Hindlimb muscle (tissue), 1 donor: ENCODE measurements at regions not wholly inside any gene's neighbourhood (a gene's known extent, or its start where the extent isn't known, plus 50 kb on each side); places are given as distances from the start of the nearest gene placed in this dataset.

Experiments
- DNase-seq: peaks from one replicate; pipeline ENCODE4 v3.0.0-alpha.2; 2013

DNA sequence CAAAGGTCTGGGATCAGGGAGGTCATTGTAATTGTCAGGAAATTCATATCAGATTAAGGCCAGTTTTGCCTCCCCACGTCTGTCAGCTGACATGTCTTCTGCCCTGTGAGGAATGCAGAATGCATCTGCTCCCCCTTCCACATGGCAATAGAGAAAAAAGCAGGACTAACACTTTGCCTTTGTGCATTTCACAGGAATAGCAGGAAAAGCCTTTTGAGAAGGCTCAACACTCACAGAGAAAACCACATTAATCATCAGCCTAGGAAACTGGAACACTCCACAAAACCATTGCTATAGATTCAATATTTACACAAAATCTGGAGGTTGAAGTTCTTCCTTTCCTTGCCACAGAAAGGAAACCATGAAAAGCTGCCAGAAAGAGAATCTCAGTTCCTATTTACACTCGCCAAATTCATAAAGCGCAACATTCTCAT lies 165.2 kb upstream of the HES1 start:
- no peak for DNase-seq

DNA sequence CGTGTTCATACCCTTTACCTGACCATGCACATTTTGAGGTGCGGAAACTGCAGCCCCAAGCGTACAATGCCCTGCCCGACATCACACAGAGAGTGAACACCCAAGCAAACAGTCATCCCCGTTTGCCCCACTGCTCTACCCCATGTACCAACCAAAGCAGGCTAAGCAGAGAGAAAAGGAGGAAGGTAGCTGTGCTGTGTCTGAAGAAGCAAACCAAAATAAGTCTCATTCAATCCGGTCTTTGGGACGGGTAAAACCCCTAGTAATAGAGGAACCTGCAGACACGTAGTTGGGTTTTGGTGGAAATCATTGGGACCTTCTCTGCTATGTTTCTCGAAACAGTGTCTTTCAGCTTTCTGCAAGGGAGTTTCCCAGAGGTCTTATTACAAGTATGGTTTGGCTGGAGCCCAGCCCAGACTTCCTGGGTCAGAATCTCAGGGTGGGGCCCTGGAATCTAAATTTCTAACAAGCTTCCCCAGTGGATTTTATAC lies 164.6 kb upstream of the HES1 start:
- no peak for DNase-seq

DNA sequence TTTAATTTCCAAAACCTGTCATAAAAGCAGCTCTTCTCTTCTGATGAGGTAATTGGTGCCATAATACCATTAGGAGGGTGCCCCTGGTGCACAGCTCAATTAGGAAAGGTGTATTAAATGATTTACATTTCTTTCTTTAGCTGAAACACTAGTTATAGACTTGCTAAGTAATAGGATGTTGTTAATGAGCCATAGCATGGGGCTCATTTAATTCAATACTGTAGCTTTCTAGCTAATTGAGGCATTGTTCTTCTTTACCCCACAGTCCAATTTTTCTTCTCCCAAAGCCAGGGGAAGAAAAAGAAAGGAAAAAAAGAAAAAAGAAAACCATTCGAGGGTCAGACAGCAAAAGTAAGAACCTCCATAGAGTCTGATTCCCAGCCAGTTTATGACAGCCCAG lies 164.0 kb upstream of the HES1 start:
- no peak for DNase-seq

DNA sequence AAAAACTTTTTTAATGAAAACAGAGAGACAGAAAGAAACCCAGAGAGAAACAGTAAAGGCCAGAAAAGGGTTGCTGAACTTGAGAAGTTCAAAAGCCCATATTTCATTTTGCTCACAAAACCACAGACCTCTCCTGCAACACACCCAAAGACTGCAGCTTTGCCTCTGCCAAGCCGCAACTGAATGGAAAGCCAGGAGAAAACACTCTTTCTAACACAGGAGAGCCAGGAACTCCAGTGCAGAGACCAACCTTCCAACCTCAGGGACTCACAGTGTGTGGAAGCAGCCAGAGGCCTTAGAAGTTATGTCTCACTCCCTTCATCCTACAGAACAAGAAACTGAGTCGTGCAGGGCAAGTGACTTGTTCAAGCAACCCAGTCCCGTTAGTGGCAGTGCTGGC lies 163.1 kb upstream of the HES1 start:
- no peak for DNase-seq

DNA sequence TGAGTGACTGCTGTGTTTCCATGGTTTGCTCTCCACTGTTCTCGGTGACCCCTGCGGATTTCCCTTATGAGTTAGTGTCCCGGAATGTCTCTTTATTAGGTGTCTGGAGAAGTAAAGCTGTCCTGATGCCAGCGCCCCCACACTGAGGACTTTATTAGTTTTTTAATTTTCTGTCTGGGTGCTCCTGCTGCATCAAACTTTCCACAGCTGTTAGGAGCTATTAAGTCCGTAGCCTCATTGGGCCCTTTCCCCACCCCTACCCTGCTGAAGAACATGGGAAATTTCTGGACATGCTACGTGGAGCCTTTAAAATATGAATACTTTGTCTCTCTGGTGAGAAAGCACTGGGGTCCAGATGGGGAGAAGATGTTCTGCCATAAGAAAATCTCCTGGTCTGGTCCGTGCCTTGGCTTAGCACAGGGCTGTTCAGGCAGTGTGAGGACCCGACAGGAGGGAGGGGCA lies 161.7 kb upstream of the HES1 start:
- DNase-seq, result no peak

DNA sequence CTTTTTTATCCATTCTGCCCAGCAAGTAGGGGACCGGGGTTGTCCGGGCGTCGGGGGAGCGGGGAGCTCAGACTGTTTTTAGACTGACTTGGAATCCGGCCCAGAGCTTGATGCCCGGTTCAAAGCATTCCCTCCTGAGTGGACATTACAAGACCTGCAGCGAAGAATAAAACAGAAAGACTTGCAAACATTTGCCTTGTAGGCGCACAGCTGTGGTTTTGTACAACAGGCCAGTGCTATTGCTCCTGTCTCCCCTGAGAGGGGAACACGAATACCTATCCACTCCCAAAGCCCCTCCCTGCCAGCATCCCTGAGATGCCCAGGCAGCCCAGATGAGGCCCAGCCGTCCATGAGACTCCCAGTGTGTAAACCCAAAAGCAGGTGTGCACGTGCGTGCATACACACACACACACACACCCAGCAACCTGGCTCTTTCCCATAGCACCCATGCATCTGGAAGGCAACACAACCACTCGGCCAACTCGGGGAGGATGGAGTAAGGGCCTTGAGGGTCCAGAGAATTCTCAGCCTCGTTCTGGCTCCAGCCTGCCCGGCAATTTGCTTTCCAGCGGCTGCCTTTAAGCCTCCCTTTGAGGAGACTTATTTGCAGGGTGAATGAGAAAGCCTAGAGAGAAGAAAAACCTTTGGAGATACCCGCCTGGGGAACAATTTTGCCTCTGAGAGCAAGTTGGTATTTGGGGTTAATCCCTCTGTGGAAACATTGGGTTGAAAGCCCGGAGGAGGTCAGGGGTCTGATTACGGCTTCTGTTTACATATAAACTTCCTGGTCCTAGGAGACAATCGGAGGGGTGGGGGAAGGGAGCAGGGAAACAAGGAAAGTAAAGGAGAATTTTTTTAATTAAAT lies 161.0 kb upstream of the HES1 start:
- no peak for DNase-seq

DNA sequence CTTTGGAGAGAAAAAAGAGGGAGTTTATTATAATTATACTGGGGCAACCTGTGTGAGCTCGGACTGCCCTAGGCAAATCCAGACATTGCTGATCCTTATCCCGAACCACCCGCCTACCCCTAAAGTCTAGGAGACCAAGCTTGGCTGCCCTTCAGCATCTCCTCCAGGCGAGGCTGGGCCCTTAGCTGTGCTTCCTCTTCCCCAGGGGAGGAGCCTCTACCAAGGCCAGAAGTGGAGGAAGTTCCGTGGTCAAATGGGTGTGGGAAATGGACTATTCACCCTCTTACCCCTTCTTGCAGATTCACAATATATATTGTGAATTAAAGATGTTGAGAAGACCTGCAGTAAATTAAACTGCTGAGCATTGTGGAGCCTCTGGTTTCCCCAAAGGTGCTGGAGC lies 158.3 kb upstream of the HES1 start:
- DNase-seq, result no peak

DNA sequence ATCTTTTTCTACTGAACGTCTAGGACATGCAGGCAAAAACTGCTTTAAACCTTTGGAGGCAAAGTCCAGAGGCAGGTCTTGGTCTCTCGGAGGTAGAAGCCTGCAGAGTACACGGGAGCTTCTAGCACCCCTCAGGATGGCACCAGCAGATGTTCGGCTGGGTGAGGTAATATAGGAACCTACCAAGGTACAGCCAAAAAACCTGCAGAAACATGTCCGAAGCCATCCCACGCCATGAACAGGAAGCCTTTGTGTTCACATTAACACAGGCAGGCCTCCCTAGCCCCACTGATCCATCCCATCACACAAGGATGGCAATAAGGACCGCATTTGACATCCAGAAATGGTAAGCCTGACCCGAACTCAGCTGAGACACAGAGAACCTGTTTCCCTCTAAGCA lies 157.9 kb upstream of the HES1 start:
- DNase-seq, result no peak

DNA sequence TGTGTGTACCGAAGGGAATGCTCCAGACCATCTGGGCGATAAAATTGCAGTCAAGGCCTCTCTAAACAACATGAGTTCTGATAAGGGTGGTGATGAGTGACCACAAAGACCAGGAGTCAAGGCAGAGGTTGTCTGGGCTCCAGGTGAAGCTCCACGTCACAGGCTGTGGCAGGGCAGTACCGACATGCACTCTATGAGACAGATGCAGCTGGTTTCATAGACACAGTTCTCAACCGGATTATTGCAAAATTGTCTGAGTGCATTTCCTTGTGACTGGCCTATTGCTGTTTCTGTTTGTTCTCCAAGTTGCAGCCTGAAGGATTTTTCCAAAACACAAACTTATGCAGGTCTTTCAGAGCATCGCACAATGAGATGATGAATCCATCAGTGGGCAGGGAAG lies 157.5 kb upstream of the HES1 start:
- no peak for DNase-seq

DNA sequence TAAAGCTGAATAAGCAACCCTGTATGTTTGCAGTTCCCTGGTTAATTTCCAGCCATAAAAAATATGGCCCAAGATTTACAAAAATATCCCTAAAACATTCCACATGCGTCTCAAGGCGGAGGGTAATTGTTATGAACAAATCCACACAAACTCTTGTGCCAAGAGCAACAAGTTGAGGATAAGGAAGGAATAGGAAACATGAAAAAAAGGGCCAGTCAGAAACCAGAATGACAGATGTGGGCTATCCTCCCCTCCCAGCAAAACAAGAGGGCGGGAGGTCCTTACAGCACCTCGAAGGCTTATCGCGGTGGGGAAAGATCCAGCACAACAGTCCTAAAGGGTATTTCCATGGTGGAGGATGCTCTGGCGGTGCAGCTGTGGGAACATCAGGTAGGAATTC lies 155.6 kb upstream of the HES1 start:
- no peak for DNase-seq

DNA sequence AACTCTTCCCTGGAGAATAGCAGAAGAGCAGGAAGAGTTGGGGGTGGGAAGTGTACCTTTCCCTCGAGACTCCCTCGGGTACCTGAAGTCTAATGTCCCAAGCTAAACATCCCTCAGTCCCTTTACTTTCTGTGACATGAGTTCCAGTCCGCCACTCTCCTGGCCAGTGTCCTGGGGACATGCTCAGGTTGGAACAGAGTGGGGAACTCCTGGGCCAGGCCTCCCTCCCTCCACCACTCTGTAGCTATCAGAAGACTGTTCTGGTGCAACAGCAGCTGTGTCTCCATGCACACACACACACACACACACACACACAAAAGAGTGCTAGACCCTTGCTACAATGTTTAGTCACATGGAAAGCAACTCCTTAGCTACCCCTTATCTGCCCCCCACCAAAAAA lies 155.0 kb upstream of the HES1 start:
- no peak for DNase-seq

DNA sequence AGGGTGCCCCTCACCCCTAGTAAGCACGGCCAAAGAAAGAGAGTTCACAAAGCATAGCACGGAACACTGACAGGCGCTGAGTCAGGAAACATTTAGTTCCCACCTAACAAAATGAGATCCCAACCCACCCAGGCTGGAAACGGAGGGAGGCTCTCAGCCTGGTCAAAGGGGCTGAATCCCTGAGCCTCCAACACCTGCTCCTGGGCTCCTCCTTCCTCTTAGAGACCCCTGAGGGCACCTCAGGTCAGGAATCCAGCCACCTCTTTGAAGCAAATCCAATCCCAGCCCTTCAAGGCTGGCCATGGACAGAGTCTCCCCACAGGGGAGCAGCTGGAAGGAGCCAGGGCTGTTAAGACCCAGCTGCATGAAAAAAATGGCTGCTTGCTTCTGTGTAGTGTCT lies 154.4 kb upstream of the HES1 start:
- no peak for DNase-seq

DNA sequence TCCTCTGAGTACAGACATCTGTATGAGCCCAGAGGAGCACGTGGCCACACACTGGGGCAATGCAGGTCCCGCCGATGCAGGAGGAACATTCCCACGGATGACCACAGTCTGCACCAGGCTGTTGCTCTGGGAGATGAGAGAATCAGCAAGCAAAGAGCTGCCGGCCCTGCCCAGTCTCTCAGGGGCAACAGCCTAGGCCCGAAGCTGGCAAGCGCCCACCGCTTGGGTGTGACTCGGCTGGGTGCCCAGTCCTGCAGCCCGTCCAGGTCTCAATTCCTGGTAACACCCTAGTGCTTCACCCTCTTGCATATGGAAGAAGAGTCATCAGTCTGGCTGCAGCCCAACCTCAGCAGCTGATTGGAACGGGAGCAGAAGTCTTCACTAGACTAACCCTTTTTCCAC lies 153.7 kb upstream of the HES1 start:
- peak; percentile 88 for DNase-seq

DNA sequence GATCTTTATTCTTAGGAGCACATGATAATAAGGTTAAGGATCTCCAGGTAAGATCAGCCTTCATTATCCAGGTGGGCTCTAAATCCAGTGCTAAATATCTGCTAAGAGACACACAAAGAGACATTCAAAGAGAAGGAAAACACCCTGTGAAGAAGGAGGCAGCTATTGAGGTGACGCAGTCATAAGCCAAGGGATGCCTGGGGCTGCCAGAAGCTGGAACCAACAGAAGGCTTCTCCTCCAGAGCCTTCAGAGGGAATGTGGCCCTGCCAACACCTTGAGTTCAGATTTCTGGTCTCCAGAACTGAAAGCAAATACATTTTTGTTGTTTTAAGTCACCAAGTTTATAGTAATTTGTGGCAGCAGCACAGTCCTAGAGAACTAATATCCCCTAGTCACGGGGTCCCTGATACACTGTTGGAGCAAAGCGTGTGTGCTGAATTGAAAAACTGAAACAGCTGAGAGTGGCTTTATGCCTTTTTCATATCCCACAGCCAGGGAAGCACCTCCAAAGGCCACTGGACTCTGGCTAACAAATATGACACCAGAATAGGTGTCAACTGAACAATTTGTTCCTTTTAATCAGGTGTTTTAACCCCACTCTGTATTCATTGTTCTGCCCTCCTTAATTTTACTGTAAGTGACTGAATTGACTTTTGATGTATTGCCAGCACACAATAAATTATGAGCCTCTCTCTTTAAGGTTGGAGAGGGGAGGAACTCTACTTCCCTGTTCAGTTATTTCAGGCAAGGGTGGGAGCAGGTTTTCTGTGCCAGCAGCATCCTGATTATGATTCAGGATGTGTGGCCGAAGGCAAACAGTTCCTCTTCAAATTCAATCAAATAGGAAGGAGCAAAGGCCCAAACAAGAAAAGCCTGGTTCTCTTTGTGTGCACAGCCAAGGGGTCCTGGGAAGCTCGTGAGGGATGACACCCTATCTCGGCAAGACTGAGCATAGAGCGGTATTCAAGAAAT lies 151.8 kb upstream of the HES1 start:
- DNase-seq, result no peak

DNA sequence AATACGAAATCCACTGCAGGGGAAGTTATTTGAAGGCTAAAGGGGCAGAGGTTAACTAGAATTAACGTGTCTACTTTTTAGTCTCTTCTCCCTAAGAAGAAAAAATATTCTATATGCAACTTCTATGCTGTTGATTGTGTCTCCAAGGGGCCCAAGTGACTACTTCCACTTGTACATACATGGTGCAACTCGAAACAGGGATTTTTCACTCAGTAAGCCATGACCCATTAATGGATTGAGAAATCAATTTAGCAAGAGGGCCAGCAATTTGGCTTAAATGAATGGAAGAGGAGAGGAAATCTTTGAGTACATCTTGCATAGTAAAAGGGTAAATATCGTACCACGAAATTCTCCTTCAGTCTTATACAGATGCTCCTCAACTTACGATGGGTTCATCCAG lies 151.1 kb upstream of the HES1 start:
- no peak for DNase-seq

DNA sequence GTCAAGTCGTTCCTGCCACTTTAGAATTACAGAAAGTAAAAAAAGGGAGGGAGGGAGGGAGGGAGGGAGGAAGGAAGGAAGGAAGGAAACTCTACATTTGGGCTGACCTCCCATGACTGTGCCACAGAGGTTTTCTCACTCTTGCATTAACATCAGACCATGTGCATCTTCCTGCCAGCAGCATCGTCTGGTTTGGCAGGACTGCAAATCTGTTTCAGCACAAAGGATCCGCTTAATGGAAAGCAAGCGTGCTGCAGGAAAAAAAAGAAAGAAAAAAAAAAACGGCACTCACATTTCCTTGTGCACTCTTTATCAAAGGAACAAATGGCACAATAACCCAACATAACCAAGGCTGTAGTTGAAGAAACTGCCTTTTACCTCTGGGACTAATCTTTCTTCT lies 148.8 kb upstream of the HES1 start:
- no peak for DNase-seq

DNA sequence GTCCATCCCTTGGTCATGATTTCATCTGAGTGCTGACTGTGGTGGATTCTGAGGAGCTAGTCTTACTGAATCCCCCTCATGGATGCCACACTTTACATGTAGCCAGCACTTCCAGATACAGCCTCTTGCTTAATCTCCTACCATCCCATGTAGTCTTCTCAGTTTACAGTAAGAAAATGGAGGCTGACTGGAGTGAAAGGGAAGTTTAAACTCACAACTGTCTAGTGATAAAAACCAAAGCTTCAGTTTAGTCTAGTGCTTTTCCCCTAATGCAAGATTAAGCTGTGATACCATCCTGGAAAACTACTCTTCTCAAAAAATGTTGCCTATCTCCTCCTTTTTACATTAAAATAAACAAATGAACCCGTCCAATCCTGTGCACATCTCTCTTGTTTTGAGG lies 146.8 kb upstream of the HES1 start:
- no peak for DNase-seq

DNA sequence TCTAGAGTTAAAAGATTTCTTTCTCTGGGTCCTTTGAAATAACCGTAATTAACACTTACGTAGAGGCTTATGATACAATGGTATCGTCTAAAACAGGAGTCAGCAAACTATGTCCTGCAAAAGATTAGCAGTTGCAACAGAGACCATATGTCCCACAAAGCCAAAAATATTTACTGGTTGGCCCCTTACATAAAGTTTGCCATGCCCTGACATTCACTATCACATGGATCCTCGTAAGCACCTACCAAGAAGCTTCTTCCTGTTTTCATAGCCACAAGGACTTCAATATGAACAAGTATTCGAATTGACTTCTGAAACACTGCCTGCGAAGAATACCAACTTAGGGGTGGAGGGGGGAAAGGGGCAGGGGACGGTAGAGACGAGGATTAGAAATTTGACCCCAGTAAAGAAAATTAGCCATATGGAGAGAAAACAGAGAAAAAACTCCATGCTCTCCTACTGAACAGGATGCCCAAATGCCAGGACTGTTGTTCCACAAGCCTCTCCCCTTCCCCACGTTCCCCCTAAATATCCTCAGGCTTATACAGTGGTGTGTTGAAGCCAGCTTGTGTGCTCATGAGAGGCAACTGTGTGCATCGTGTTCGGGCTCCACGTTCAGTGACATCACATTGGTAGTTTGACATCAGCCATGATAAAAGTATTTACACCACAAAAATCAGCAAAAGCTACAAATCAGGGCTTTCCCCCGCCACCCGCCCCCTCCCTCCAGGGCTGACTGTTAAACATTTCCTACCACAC lies 144.1 kb upstream of the HES1 start:
- DNase-seq, result no peak

DNA sequence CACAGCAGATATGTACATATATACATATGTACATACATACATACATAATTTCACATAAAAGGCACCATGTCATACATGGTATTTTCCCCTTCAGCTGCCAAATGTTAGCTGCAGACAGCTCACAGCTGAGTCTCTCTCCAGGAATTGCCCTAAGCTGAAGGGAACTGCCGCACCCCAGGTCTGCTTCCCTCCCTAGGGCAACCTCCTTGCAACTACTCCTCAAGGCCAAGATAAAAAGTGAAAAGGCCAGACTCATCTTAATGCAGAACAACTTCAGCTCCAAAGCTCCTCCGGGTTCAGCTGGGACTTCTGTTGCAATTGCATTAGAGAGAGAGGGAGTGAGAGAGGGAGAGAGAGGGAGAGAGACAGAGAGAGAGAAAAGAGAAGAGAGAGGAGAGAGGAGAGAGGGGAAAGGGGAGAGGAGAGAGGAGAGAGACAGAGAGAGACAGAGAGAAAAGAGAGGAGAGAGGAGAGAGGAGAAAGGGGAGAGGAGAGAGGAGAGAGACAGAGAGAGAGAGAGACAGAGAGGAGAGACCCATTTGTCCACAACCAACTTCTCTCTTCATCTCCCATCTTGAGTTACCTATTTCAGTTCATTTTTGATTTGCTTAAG lies 143.4 kb upstream of the HES1 start:
- DNase-seq, result no peak

DNA sequence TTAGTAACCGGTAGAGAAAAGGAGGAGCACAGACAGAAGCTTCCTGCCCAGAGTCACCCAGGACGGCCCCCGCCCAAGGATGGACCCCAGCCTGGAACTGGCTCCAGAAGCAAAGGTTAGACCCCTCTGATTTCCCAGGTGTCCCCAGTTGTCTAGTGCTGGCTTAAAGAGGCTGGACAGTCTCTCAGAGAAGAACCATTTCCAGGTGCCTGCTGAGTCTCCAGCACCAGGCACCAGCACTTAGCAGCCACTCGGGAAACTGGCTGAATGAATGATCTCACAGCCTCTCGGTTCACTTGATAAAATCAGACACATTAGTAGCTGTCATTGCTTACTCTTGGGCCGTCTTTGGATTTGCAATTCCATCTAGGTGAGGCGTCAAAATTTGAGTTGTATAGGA lies 139.7 kb upstream of the HES1 start:
- DNase-seq, result no peak

DNA sequence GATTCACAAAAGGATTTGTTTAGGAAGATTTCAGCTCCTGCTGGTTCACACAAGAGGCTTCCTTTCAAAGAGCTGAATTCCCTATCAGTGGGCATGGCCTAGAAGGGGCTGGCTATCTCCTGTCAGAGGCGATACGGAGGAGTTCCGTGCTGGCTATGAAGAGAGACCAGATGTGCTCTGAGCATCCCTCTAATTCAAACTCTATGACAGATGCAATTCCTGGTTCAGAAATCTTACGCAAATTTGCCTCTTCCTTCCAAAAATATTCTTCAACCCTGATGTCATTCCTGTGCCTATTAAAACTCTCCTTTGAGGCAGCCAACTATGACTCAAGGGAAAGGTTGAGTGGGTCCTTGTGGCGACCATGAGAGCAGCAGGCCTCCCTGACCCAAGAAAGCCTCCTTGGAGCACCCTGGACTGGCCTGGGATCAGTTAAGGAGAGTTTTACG lies 139.3 kb upstream of the HES1 start:
- DNase-seq, result no peak
